SK-N-SH treated with all-trans-retinoic acid at 6 μM for 48 hours (cell line): ENCODE measurements at regions not wholly inside any gene's neighbourhood (a gene's known extent, or its start where the extent isn't known, plus 50 kb on each side); places are given as distances from the start of the nearest gene placed in this dataset.

Experiments
- ARNTL ChIP-seq: fragments of 450-650 bp; formaldehyde crosslinking; IDR thresholded peaks from 2 replicates; pipeline ENCODE4 v1.5.0; 2020; ENCODE audit warnings: low read depth, mild to moderate bottlenecking, moderate library complexity, borderline replicate concordance
- ESRRG ChIP-seq: fragments of 250-450 bp; sonication (Bioruptor Pico); IDR thresholded peaks from 2 replicates; pipeline ENCODE4 v1.6.1; 2021; ENCODE audit warnings: mild to moderate bottlenecking
- ISL1 ChIP-seq: fragments of 250-450 bp; sonication (Bioruptor Pico); IDR thresholded peaks from 2 replicates; pipeline ENCODE4 v2.1.2; 2022; ENCODE audit warnings: mild to moderate bottlenecking, moderate library complexity
- OSR1 ChIP-seq: fragments of 250-450 bp; sonication (Bioruptor Pico); IDR thresholded peaks from 2 replicates; pipeline ENCODE4 v1.8.0; 2022; ENCODE audit warnings: moderate library complexity, mild to moderate bottlenecking, inconsistent platforms
- SNAI2 ChIP-seq: fragments of 250-450 bp; sonication (Bioruptor Pico); IDR thresholded peaks from 2 replicates; pipeline ENCODE4 v1.5.0; 2020; ENCODE audit warnings: mild to moderate bottlenecking, moderate library complexity
- TCF4 ChIP-seq: fragments of 250-450 bp; sonication (Bioruptor Pico); IDR thresholded peaks from 2 replicates; pipeline ENCODE4 v1.8.0; 2021; ENCODE audit warnings: mild to moderate bottlenecking, moderate library complexity, borderline replicate concordance
- ZFP3 ChIP-seq: fragments of 250-450 bp; sonication (Bioruptor Pico); IDR thresholded peaks from 2 replicates; pipeline ENCODE4 v1.5.0; 2020; ENCODE audit warnings: mild to moderate bottlenecking, moderate library complexity
- ZFP30 ChIP-seq: fragments of 450-650 bp; formaldehyde crosslinking; IDR thresholded peaks from 2 replicates; pipeline ENCODE4 v1.5.0; 2022; ENCODE audit warnings: mild to moderate bottlenecking, moderate library complexity
- TF ChIP-seq, protein P1 (sequence below): fragments of 250-450 bp; sonication (Bioruptor Pico); IDR thresholded peaks from 2 replicates; pipeline ENCODE4 v1.8.0; 2020; ENCODE audit warnings: mild to moderate bottlenecking, moderate library complexity, borderline replicate concordance
- TF ChIP-seq, protein P2 (sequence below): fragments of 250-450 bp; sonication (Bioruptor Pico); IDR thresholded peaks from 2 replicates; pipeline ENCODE4 v1.5.0; 2020; ENCODE audit warnings: mild to moderate bottlenecking, moderate library complexity
- TF ChIP-seq, protein P3 (sequence below): fragments of 250-450 bp; sonication (Bioruptor Pico); IDR thresholded peaks from 2 replicates; pipeline ENCODE4 v1.5.1; 2021; ENCODE audit warnings: mild to moderate bottlenecking, moderate library complexity
- TF ChIP-seq, protein P4 (sequence below): fragments of 250-450 bp; sonication (Bioruptor Pico); IDR thresholded peaks from 2 replicates; pipeline ENCODE4 v1.5.1; 2020; ENCODE audit warnings: low read depth, mild to moderate bottlenecking, moderate library complexity

DNA sequence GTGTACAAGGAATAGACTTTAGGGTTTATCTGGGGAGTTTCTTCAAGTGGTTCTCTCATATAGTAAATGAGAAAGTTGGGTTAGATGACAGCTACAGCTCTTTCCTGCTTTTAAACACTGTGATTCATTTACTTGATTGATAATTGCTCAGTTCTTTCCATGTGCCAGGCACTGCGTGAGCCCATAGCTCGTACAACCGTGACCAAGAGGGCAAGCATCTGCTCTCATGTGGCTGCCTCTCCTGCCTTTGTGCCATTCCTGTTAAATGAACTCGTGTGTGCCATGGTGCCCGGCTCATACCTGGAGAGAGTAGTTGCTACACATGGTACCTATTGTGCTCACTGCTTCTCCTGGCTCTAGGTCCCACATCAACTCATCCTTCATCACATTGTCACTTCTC is 206.3 kb downstream of the SNX19 start:
- no peak for TF ChIP-seq ZFP30 (CRISPR knock-in tag)
- TF ChIP-seq, protein P1, sequence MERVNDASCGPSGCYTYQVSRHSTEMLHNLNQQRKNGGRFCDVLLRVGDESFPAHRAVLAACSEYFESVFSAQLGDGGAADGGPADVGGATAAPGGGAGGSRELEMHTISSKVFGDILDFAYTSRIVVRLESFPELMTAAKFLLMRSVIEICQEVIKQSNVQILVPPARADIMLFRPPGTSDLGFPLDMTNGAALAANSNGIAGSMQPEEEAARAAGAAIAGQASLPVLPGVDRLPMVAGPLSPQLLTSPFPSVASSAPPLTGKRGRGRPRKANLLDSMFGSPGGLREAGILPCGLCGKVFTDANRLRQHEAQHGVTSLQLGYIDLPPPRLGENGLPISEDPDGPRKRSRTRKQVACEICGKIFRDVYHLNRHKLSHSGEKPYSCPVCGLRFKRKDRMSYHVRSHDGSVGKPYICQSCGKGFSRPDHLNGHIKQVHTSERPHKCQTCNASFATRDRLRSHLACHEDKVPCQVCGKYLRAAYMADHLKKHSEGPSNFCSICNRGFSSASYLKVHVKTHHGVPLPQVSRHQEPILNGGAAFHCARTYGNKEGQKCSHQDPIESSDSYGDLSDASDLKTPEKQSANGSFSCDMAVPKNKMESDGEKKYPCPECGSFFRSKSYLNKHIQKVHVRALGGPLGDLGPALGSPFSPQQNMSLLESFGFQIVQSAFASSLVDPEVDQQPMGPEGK (CRISPR knock-in tag), result no peak
- TF ChIP-seq, protein P2, sequence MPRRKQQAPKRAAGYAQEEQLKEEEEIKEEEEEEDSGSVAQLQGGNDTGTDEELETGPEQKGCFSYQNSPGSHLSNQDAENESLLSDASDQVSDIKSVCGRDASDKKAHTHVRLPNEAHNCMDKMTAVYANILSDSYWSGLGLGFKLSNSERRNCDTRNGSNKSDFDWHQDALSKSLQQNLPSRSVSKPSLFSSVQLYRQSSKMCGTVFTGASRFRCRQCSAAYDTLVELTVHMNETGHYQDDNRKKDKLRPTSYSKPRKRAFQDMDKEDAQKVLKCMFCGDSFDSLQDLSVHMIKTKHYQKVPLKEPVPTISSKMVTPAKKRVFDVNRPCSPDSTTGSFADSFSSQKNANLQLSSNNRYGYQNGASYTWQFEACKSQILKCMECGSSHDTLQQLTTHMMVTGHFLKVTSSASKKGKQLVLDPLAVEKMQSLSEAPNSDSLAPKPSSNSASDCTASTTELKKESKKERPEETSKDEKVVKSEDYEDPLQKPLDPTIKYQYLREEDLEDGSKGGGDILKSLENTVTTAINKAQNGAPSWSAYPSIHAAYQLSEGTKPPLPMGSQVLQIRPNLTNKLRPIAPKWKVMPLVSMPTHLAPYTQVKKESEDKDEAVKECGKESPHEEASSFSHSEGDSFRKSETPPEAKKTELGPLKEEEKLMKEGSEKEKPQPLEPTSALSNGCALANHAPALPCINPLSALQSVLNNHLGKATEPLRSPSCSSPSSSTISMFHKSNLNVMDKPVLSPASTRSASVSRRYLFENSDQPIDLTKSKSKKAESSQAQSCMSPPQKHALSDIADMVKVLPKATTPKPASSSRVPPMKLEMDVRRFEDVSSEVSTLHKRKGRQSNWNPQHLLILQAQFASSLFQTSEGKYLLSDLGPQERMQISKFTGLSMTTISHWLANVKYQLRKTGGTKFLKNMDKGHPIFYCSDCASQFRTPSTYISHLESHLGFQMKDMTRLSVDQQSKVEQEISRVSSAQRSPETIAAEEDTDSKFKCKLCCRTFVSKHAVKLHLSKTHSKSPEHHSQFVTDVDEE, result no peak
- TF ChIP-seq ESRRG (CRISPR knock-in tag), result no peak
- TF ChIP-seq, protein P3, sequence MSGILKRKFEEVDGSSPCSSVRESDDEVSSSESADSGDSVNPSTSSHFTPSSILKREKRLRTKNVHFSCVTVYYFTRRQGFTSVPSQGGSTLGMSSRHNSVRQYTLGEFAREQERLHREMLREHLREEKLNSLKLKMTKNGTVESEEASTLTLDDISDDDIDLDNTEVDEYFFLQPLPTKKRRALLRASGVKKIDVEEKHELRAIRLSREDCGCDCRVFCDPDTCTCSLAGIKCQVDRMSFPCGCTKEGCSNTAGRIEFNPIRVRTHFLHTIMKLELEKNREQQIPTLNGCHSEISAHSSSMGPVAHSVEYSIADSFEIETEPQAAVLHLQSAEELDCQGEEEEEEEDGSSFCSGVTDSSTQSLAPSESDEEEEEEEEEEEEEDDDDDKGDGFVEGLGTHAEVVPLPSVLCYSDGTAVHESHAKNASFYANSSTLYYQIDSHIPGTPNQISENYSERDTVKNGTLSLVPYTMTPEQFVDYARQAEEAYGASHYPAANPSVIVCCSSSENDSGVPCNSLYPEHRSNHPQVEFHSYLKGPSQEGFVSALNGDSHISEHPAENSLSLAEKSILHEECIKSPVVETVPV (CRISPR knock-in tag), result no peak
- TF ChIP-seq SNAI2 (CRISPR knock-in tag), result no peak
- TF ChIP-seq, protein P4, sequence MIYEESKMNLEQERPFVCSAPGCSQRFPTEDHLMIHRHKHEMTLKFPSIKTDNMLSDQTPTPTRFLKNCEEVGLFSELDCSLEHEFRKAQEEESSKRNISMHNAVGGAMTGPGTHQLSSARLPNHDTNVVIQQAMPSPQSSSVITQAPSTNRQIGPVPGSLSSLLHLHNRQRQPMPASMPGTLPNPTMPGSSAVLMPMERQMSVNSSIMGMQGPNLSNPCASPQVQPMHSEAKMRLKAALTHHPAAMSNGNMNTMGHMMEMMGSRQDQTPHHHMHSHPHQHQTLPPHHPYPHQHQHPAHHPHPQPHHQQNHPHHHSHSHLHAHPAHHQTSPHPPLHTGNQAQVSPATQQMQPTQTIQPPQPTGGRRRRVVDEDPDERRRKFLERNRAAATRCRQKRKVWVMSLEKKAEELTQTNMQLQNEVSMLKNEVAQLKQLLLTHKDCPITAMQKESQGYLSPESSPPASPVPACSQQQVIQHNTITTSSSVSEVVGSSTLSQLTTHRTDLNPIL (CRISPR knock-in tag), result no peak
- TF ChIP-seq TCF4, result no peak
- no peak for TF ChIP-seq ZFP3
- no peak for TF ChIP-seq ARNTL
- no peak for TF ChIP-seq ISL1
- no peak for TF ChIP-seq OSR1 (CRISPR knock-in tag)
